Activated naive CD4-positive, alpha-beta T cell treated with anti-CD3 and anti-CD28 coated beads, Interleukin-2, amount 50 U/mL, for 72 hours (primary cell): ENCODE measurements at regions not wholly inside any gene's neighbourhood (a gene's known extent, or its start where the extent isn't known, plus 50 kb on each side); places are given as distances from the start of the nearest gene placed in this dataset.

Experiments
- ATAC-seq, 2 donors: fragments of 150-1000 bp; cut with Tn5 transposase; 2 replicates each; pipeline ENCODE4 v1.10.0; 2021; ENCODE audit warnings: mild to moderate bottlenecking in 2 of 2, moderate library complexity in 2 of 2
- DNase-seq, 2 donors: peaks; one replicate each; pipeline ENCODE4 v3.0.0; 2021 to 2022; ENCODE audit warnings: low spot score in 2 of 2
- H3K27ac Mint-ChIP-seq, 2 donors: one replicate each; pipeline ENCODE4 v1.8.0; 2022; ENCODE audit warnings: mild to moderate bottlenecking in 2 of 2, mixed read lengths in 2 of 2
- H3K36me3 Mint-ChIP-seq, 2 donors: one replicate each; pipeline ENCODE4 v1.8.0; 2022; ENCODE audit warnings: mixed read lengths in 2 of 2
- H3K9me3 Mint-ChIP-seq, 2 donors: one replicate each; pipeline ENCODE4 v1.8.0; 2022; ENCODE audit warnings: mixed read lengths in 2 of 2

DNA sequence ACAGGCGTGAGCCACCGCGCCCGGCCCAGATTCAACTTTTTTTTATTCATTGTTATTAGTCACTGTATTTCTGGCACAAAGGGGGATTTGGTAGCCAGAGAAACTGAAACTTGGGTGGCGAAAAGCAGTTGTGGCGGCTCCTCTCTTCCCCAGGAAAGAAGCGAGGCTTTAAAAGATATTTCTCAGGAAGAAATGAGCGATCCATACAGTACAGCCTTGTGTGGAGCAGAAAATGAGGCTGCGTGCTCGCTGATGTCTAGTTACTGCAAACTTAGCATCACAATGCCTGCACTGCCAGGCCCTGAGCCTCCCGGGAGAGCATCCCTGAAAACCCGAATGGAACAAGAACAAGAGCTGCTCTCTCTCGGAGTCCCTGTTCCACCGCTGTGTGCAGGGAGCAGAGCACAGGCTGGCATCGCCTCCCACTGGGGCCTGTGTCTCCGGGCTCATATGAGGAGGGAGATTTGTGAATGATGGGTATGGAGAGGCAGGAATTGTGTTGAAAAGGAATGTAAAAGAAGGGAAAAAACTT lies 234.0 kb downstream of the ZNF516 start:
- DNase-seq (no peak), ATAC-seq (no peak)
- Mint-ChIP-seq H3K27ac (no peak overlapping the region), H3K36me3 (no peaks in the 10 kb centered on the region), H3K9me3 (no peaks in the 10 kb centered on the region)

- no peak for DNase-seq
These were observed 235.3 kb downstream of the ZNF516 start for GRCh38 chr18:76259711-76260110.

GRCh38 chr18:76259096-76259495 lies 235.9 kb downstream of the ZNF516 start:
- ATAC-seq, result no peak
- DNase-seq, result no peak
- H3K9me3 Mint-ChIP-seq, result no peaks in the 10 kb centered on the region
- H3K36me3 Mint-ChIP-seq, result no peaks in the 10 kb centered on the region
- no peak overlapping the region for H3K27ac Mint-ChIP-seq

More at GRCh38 chr18:76259711-76260110, 235.3 kb downstream of the ZNF516 start:
- H3K36me3 Mint-ChIP-seq, result no peaks in the 10 kb centered on the region
- no peak overlapping the region for H3K27ac Mint-ChIP-seq
- no peaks in the 10 kb centered on the region for H3K9me3 Mint-ChIP-seq
- ATAC-seq, result no peak

GRCh38 chr18:76258209-76258608 lies 236.8 kb downstream of the ZNF516 start:
- DNase-seq (no peak), ATAC-seq (no peak)
- H3K36me3 Mint-ChIP-seq, result no peaks in the 10 kb centered on the region
- no peaks in the 10 kb centered on the region for H3K9me3 Mint-ChIP-seq
- no peak overlapping the region for H3K27ac Mint-ChIP-seq

GRCh38 chr18:76255070-76255683 lies 239.9 kb downstream of the ZNF516 start:
- ATAC-seq (no peak), DNase-seq (no peak)
- Mint-ChIP-seq H3K27ac (no peak overlapping the region), H3K36me3 (no peaks in the 10 kb centered on the region), H3K9me3 (no peaks in the 10 kb centered on the region)

DNA sequence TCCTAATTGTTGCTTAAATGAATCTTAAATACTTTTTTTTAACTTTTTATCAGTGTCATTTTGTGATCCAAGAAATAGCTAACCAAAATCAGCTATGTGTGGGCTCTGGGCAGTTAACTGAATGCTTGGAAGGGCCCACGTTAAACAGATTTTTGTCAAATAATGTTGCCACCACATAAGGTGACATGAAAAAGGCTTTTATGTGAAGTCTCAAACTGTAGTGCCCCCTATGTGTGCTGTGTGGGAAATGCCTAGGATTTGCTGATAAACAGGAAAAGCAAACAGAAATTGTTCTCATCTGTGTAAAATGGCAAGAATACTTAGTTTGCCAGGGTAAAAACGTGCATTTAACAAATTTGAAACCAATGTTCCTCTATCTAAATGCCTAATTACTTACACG lies 242.2 kb downstream of the ZNF516 start:
- H3K27ac Mint-ChIP-seq, result no peak overlapping the region
- H3K9me3 Mint-ChIP-seq, result no peaks in the 10 kb centered on the region
- DNase-seq, result no peak
- ATAC-seq, result no peak
- H3K36me3 Mint-ChIP-seq, result no peaks in the 10 kb centered on the region

- Mint-ChIP-seq H3K36me3 (no peaks in the 10 kb centered on the region), H3K27ac (no peak overlapping the region), H3K9me3 (no peaks in the 10 kb centered on the region)
- ATAC-seq (no peak), DNase-seq (no peak)
These were observed 242.9 kb downstream of the ZNF516 start for GRCh38 chr18:76252139-76252538.

GRCh38 chr18:76251691-76252090 lies 243.4 kb downstream of the ZNF516 start:
- no peaks in the 10 kb centered on the region for H3K36me3 Mint-ChIP-seq
- no peaks in the 10 kb centered on the region for H3K9me3 Mint-ChIP-seq
- no peak overlapping the region for H3K27ac Mint-ChIP-seq
- ATAC-seq, result no peak
- DNase-seq, result no peak

DNA sequence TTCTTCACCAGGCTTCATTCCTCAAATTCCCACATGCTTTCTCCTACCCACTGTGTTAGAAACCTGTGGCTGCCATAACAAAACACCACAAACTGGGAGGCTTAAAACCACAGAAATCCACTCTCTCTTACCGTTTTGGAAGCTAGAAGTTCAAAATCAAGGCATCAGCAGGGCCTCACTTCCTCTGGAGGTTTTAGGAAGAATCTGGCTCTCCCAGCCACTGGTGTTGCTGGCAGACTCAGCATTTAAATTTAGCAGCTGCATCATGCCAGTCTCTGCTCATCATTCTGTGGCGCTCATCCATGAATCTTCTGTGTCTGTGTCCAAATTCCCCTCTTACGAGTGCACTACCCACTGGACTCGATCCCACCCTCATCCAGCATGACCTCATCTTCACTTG lies 248.5 kb downstream of the ZNF516 start:
- ATAC-seq, result no peak
- no peaks in the 10 kb centered on the region for H3K9me3 Mint-ChIP-seq
- no peak for DNase-seq
- H3K36me3 Mint-ChIP-seq, result no peaks in the 10 kb centered on the region
- no peak overlapping the region for H3K27ac Mint-ChIP-seq

GRCh38 chr18:76234676-76235060 lies 260.4 kb downstream of the ZNF516 start:
- H3K36me3 Mint-ChIP-seq, result peaks cover 6 to 18% of the 10 kb centered on the region in 2 donors
- peaks cover 13 to 15% of the 10 kb centered on the region in 2 donors for H3K9me3 Mint-ChIP-seq
- DNase-seq (no peak), ATAC-seq (no peak)
- no peak overlapping the region for H3K27ac Mint-ChIP-seq

- Mint-ChIP-seq H3K9me3 (peaks cover 13 to 15% of the 10 kb centered on the region in 2 donors), H3K36me3 (peaks cover 6 to 18% of the 10 kb centered on the region in 2 donors), H3K27ac (no peak overlapping the region)
- ATAC-seq, result no peak
- DNase-seq, result no peak
These were observed 261.0 kb downstream of the ZNF516 start for GRCh38 chr18:76233876-76234675.

DNA sequence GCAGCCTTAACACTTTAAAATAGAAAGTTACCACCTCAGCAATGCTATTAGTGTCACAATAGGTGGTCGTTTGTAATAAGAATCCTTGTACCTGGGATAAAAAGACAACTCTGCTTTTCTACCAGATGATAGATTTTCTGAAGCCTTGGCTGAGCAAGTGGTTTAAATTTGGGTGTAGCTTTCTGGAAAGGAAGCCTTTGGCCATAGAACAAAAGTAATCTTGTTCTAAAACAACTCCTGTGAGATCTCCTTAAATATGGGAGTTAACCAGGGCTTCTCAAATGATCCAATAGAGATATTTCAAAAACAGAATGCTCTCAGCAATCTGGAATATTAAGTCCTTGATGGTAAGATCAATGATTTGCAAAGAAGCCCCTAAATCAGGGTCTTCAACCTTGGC lies 261.6 kb downstream of the ZNF516 start:
- Mint-ChIP-seq H3K36me3 (peaks cover 6 to 18% of the 10 kb centered on the region in 2 donors), H3K9me3 (peaks cover 13 to 15% of the 10 kb centered on the region in 2 donors), H3K27ac (no peak overlapping the region)
- ATAC-seq, result no peak
- DNase-seq, result no peak

DNA sequence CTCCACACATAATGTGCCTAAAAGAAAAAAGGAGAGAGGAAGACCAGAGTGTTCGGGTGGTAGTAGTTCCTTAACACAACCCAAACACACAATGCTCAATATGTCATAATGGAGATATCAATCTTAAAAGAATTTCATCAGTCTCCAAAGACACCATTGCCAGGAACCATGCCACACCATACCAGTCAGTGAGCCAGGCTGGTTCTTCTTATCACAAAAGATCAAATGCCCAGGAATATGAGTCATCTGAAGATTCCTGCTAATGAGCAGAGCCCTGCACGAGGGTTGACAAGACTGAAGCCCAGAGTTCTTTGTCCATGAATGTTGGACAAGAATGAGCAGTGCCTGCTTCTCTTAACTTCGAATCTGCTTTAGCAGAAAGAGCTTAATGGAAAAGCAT lies 262.3 kb downstream of the ZNF516 start:
- ATAC-seq (no peak), DNase-seq (no peak)
- peaks cover 1 to 13% of the 10 kb centered on the region in 2 donors for H3K36me3 Mint-ChIP-seq
- H3K9me3 Mint-ChIP-seq, result peaks cover 9 to 10% of the 10 kb centered on the region in 2 donors
- no peak overlapping the region for H3K27ac Mint-ChIP-seq

- DNase-seq (no peak), ATAC-seq (peak in 1 of 2 donors; percentile 57)
- peaks cover 1 to 5% of the 10 kb centered on the region in 2 donors for H3K9me3 Mint-ChIP-seq
- H3K36me3 Mint-ChIP-seq, result peaks cover 0 to 6% of the 10 kb centered on the region in 2 donors
- H3K27ac Mint-ChIP-seq, result no peak overlapping the region
These were observed 263.0 kb downstream of the ZNF516 start for GRCh38 chr18:76232010-76232409.

DNA sequence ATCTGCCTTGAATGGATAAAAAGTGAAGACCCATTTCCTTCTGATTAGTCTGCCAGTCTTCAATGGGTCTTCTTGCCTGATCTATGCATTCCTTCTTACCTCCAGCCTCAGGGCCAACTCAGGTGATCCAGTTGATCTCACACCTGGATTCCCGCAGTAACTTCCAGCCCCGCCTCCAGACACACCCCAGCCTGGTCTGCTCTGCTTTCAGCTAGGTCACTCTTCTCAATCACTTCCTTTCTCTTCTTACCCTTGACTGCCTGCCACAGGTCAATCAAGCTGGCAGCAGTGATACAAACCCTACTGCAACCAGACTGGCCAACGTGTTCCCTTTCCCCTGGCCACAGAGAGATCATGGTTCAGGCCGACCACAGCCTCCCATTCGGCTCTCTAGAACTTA lies 263.6 kb downstream of the ZNF516 start:
- Mint-ChIP-seq H3K27ac (no peak overlapping the region), H3K9me3 (no peaks in the 10 kb centered on the region), H3K36me3 (no peaks in the 10 kb centered on the region)
- no peak for ATAC-seq
- DNase-seq, result no peak

DNA sequence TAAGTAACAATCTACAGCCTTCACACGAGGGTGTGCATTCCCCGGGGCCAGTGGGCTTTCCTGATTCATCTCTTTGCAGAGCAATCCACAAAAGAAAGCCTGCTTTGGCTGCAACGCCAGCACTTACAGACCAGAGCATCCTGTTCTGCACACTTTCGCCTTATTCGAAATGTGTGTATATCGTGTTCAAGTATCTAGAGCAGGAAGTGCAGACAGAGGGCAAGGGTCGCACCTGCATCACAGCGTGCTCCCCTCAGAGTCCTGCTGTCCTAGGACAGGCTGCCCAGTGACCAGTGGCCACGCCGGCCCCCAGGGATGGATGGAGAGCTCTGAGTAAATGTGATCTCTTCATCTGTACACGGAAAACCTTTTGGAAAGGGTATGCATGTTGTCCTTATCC lies 264.3 kb downstream of the ZNF516 start:
- DNase-seq (no peak), ATAC-seq (no peak)
- no peaks in the 10 kb centered on the region for H3K9me3 Mint-ChIP-seq
- H3K36me3 Mint-ChIP-seq, result no peaks in the 10 kb centered on the region
- no peak overlapping the region for H3K27ac Mint-ChIP-seq

- Mint-ChIP-seq H3K36me3 (no peaks in the 10 kb centered on the region), H3K27ac (no peak overlapping the region), H3K9me3 (no peaks in the 10 kb centered on the region)
- no peak for ATAC-seq
- no peak for DNase-seq
These were observed 266.3 kb downstream of the ZNF516 start for GRCh38 chr18:76228716-76229115.

- Mint-ChIP-seq H3K27ac (no peak overlapping the region), H3K36me3 (no peaks in the 10 kb centered on the region), H3K9me3 (no peaks in the 10 kb centered on the region)
- no peak for ATAC-seq
- no peak for DNase-seq
These were observed 267.3 kb downstream of the ZNF516 start for GRCh38 chr18:76227759-76228158.
